Fibroblast of skin of right quadriceps (primary cell): ENCODE measurements at regions not wholly inside any gene's neighbourhood (a gene's known extent, or its start where the extent isn't known, plus 50 kb on each side); places are given as distances from the start of the nearest gene placed in this dataset.

Experiments used
- DNase-seq: peaks from one replicate; pipeline ENCODE4 v3.0.0-alpha.2; 2013

DNA sequence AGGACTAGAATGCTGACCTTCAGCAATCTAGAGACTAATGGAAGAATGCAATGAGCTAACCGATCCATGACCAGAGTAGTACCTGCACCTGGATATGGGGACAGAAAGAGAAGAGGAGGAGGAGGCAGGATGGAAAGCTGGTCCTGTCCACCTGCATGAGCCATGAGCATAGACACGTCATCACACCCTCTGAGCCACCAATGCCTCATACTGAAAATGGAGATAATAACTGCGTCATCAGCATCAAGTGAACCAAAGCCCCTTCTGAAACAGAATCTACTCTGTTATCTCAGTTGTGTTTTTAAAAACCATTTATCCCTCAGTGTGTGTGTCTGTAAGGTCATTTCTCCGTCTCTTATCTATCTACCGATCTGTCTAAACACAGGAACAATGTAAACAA is 327.0 kb downstream of the BCL11B start:
- no peak for DNase-seq

GRCh38 chr14:98945611-98946570 is 326.1 kb downstream of the BCL11B start:
- DNase-seq, result no peak

DNA sequence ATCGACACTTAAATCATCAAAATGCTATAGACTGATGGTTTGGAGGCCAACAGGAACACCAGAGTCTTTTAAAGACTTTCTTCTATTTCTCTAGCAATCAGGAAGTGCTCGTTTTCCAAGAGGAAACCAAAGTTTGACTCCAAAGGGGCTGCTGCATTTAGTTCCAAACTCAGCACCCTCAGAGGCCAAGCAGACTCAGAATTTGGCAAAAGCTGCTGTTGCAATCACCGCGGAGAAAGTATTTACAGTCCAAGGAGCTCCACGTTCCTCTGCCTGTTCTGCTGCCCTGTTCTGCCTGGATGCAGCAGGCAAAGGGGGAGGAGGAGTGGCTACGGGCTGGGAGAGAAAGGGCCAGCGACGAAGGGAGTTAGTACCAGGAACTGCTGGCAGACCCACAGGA is 325.1 kb downstream of the BCL11B start:
- DNase-seq, result peak; percentile 70

GRCh38 chr14:98947911-98948595 is 323.9 kb downstream of the BCL11B start:
- no peak for DNase-seq

DNA sequence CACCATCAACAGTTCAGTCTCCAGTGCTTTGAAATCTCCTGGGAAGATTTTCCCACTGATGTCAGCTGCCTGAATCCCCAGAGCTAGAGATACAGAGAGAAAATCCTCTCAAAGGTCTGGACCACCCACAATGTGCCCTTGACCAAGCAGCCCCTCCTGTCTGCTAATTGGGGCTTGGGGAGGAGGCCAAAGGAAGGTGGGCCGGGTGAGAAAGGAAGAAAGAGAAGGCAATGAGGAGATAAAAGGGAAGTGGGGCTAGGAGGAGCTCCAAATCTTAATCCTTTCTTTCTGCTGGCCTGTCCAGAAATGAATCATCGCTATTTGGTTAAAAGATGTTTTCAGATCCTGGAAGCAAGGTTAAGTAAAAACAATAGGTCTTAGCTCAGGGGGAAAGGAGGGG is 322.9 kb downstream of the BCL11B start:
- DNase-seq, result no peak

DNA sequence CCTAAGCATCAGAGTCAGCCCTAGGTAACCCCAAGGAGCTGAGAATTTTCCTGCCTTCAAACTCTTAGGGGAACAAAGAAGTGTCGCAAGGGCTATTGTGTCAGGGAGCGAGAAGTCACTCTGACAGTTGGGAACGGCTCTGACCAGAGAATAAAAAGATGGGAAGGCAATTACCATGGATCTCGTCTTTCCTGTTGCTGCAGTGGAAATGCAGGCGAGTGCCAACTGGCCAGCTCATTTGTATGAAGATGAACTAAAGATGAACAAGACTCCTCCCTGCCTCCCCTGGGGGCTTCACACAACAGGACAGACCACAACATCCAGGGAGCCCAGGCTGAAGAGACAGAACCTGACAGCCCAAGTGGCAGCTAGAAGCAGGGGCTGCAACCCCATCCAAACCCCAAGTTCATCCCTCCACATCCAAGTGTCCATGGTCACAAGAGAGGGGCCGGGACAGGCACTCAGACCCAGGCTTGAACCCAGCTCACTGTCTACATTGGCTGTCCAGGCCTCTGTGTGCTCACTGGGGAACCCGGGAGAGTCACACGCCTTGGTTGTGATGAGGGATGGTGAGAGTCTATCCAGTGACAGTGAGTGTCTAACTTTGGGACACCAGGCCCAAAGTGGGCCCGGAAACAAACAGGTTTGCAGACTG is 322.4 kb downstream of the BCL11B start:
- no peak for DNase-seq

- no peak for DNase-seq
Observed at GRCh38 chr14:98950353-98950895, 321.6 kb downstream of the BCL11B start.

DNA sequence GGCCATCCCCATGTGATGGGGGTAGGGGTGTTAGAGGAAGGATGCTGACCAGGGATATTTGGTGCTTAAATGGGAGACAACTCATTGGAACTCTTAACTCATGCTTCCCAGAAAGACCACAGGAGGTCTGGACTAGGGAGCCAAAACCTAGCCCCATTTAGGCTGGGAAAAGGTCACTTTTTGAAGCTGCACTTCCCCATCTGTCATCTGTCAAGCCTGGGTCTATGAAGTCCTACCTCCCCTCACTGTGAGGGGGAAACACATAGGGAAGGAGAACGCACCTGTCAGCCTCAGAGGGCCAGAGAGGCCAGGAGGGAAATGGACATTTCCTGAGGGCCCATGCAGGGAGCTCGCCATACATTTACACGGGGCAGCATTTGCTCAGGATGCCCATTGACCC is 321.0 kb downstream of the BCL11B start:
- DNase-seq, result no peak

DNA sequence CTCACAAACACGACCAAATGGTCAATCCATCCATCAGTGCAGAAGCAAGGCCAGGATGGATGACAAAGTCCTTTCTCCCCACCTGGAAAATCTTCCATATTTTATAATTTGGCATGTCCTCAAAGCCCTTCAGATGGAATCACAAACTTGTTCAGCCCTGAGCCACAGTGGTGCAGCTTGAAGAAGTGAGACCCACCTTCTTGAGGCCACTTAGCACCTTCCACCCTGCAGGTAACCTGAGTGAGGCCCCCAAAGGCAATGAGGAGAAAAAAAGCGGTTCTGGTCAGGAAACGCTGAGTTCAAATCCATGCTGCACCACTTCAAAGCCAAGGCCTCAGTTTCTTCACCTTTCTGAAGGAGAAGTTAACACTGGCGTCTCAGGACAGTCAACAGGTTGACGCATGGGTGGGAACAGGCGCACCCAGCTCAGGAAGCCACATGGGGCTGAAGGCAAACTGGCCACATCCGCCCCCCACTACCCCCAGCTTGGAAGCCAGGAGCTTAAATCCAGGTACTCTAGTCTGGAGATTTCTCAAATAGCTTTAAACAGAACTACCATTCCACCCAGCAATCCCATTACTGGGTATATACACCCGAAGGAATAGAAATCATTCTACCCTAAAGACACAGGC is 320.4 kb downstream of the BCL11B start:
- DNase-seq, result no peak

DNA sequence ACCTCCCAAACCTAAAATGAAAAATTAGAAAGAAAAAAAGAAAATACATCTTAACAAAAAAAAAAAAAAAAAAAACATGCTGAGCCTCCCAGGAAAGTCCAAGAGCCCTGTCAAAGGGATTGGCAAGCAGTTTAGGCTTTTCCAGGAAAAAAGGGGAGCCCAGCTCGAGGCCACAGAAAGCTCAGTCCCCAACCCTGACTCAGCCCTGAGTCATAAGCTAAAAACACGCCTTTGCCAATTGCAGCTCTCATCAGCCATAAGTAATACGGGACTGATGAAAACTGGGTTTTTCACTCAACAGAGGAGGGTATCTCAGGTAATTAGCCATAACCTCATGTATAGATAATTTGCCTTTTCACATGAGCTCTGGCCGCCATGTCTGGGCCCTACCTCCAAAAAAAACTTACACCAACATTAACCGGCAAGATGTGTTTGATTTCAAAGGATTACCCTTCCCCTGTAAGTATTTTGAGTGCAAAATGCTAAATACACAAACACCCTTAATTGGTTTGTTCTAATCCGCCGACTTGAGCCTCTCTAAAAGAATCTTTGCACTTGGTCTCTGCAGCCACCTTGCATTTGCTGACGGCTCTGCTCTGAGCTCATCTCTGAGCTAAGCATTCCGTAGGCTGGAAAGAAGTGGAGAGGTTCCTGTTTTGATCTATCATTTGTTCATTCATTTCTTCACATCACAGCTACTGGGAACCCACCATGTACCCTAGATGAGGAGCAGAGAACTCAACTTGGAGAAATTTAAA is 319.2 kb downstream of the BCL11B start:
- DNase-seq, result peak; percentile 92

GRCh38 chr14:98953551-98954348 is 318.2 kb downstream of the BCL11B start:
- DNase-seq, result peak; percentile 94

GRCh38 chr14:98954349-98955000 is 317.5 kb downstream of the BCL11B start:
- no peak for DNase-seq

GRCh38 chr14:98955036-98955740 is 316.8 kb downstream of the BCL11B start:
- no peak for DNase-seq

DNA sequence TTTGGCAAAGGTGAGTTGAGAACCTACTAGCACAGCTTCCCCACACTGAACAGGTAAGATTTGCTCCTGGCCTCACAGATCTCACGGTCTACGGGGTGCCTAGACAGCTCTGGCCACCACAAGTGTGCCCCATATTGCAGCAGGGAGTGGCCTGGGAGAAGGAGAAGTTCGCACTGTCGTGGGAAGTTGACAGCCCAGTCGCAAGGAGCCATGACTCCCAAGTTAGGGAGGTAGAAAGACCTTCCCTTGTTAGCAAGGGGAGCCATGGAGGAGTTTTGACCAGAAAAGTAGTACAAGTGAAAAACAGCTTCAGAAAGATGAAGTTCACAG is 316.3 kb downstream of the BCL11B start:
- DNase-seq, result no peak

- no peak for DNase-seq
Observed at GRCh38 chr14:98956181-98956580, 315.8 kb downstream of the BCL11B start.

DNA sequence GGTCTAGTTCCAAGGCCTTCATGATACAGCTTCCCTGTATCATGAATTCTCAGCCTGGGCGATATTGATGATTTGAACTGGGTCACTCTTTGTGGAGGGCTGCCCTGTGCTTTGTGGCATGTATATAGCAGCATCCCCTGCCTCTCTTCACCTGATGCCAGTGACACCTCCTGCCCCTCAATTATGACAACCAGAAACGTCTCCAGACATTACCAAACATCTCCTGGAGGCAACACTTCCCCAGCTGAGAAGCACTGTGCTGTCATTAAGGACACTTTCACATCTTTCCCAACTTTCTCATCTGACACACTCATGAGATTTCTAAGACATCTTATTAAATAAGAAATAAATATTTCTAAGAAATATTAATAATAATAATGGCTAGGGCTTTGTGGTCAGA is 315.3 kb downstream of the BCL11B start:
- no peak for DNase-seq

DNA sequence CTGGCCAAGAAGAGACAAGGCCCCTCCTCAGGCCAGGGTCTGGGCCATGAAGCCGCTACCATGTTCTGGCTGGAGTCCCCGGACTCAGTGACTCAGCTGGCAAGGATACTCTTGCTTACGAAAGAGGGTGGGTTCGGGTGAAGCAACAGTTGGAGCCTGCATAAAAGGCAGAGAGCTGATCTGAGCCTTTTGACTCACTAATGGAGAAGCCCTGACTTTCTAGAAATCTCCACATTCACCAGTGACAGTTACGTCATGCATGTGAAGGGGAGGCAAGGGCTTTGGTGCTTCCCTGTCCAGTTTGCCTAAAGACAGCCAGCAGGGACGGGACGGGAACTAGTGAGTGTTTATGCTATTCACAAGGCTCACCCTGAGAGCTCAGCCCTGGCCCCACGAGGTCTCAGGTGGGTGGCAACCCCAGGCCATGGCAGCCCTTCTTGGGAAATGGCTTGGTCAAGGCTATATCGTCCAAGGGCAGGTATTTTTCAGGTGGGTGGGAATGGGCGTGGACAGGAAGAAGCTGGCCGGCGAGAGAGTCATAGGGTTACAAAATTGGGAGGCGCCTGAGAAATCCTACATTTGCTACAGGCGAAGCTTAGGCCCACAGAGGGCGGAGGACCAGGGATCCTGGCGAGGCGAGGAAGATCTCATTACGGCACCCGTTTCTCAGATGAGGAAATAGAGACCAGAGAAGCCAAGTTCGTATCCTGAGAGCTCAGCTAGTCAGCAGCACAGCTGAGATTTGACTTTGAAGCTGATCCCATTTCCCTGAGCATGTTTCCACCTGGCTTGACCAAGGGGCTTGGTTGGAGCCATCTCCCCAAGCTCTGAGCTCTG is 314.6 kb downstream of the BCL11B start:
- peak; percentile 91 for DNase-seq

DNA sequence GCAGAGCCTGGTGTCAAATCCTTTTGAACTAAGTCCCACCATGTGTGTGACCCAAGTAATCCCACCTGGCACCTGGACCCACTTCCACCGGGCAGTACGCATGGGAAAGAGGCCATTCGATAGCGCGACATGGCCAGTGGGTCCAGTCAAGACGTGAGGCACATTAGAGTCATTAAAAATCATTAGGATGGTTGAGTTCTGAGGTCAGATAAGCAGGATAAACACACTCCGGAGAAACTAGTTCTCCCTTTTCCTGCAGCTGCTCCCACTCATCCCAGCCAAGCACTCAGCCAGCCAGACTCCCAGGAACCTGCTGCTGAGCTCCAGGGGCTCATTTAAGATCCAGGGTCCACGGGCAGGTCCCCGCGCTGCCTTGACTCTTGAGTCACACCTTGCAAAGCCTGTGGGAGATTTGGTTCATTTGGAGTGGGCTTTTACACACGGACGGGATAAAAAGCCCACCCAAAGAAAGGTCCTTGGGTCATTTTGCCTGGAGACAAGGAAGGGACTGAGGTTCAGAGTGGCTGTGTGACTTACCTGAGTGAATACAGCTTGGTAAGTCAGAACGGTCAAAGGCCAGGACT is 313.9 kb downstream of the BCL11B start:
- no peak for DNase-seq

- no peak for DNase-seq
Observed at GRCh38 chr14:98958632-98959031, 313.4 kb downstream of the BCL11B start.
